ENCODE measurements at regions not wholly inside any gene's neighbourhood (a gene's known extent, or its start where the extent isn't known, plus 50 kb on each side); places are given as distances from the start of the nearest gene placed in this dataset.

GRCh38 chr2:213202011-213202410 lies 50.6 kb upstream of the IKZF2 start:
- in situ Hi-C loops (cut with HindIII; ENCODE audit: low sequenced_read_pairs): no loop called here

GRCh38 chr2:213205944-213206343 lies 54.5 kb upstream of the IKZF2 start:
- in situ Hi-C loops (cut with HindIII; ENCODE audit: low sequenced_read_pairs): no loop called here

GRCh38 chr2:213213186-213213585 lies 61.8 kb upstream of the IKZF2 start:
- in situ Hi-C loops (cut with HindIII; ENCODE audit: low sequenced_read_pairs): no loop called here

- in situ Hi-C loops (cut with HindIII; ENCODE audit: low sequenced_read_pairs): no loop called here
Measured at GRCh38 chr2:213214209-213214608, 62.8 kb upstream of the IKZF2 start.

- in situ Hi-C loops (cut with HindIII; ENCODE audit: low sequenced_read_pairs): no loop called here
Measured at GRCh38 chr2:213216461-213216860, 65.0 kb upstream of the IKZF2 start.

- in situ Hi-C loops (cut with HindIII; ENCODE audit: low sequenced_read_pairs): no loop called here
Measured at GRCh38 chr2:213219816-213220215, 64.4 kb upstream of the SPAG16 start.

GRCh38 chr2:213220967-213221603 lies 63.2 kb upstream of the SPAG16 start:
- in situ Hi-C loops (cut with HindIII; ENCODE audit: low sequenced_read_pairs): no loop called here

GRCh38 chr2:213221957-213222356 lies 62.3 kb upstream of the SPAG16 start:
- in situ Hi-C loops (cut with HindIII; ENCODE audit: low sequenced_read_pairs): no loop called here

- in situ Hi-C loops (cut with HindIII; ENCODE audit: low sequenced_read_pairs): no loop called here
Measured at GRCh38 chr2:213224366-213224765, 59.9 kb upstream of the SPAG16 start.

GRCh38 chr2:213225866-213226265 lies 58.4 kb upstream of the SPAG16 start:
- in situ Hi-C loops (cut with HindIII; ENCODE audit: low sequenced_read_pairs): no loop called here

GRCh38 chr2:213227458-213227857 lies 56.8 kb upstream of the SPAG16 start:
- in situ Hi-C loops (cut with HindIII; ENCODE audit: low sequenced_read_pairs): no loop called here

- in situ Hi-C loops (cut with HindIII; ENCODE audit: low sequenced_read_pairs): no loop called here
Measured at GRCh38 chr2:213228638-213229037, 55.6 kb upstream of the SPAG16 start.

- in situ Hi-C loops (cut with HindIII; ENCODE audit: low sequenced_read_pairs): loop anchor here (5.0 kb wide), 1 partner anchor 42 kb away; no protein-coding TSS in a partner anchor
Measured at GRCh38 chr2:213229814-213230213, 54.5 kb upstream of the SPAG16 start.

- in situ Hi-C loops (cut with HindIII; ENCODE audit: low sequenced_read_pairs): loop anchor here (5.0 kb wide), 1 partner anchor 40 kb away; no protein-coding TSS in a partner anchor
Measured at GRCh38 chr2:213231966-213232365, 52.3 kb upstream of the SPAG16 start.

- in situ Hi-C loops (cut with HindIII; ENCODE audit: low sequenced_read_pairs): loop anchor here (5.0 kb wide), 1 partner anchor 39 kb away; no protein-coding TSS in a partner anchor
Measured at GRCh38 chr2:213232649-213233437, 51.4 kb upstream of the SPAG16 start.

GRCh38 chr2:213233438-213234330 lies 50.6 kb upstream of the SPAG16 start:
- in situ Hi-C loops (cut with HindIII; ENCODE audit: low sequenced_read_pairs): loop anchor here (5.0 kb wide), 1 partner anchor 39 kb away; no protein-coding TSS in a partner anchor

Measured in endothelial cell of hepatic sinusoid (primary cell).